ENCODE measurements at regions not wholly inside any gene's neighbourhood (a gene's known extent, or its start where the extent isn't known, plus 50 kb on each side); places are given as distances from the start of the nearest gene placed in this dataset.

- no peak for DNase-seq
These were observed 64.8 kb upstream of the CLSTN2 start for GRCh38 chr3:139870000-139870675.

- DNase-seq: no peak
These were observed 66.2 kb upstream of the CLSTN2 start for GRCh38 chr3:139868773-139869172.

GRCh38 chr3:139848660-139849059 lies 86.3 kb upstream of the CLSTN2 start:
- no peak for DNase-seq

- no peak for DNase-seq
These were observed 88.3 kb upstream of the CLSTN2 start for GRCh38 chr3:139846729-139847128.

GRCh38 chr3:139839659-139840058 lies 95.3 kb upstream of the CLSTN2 start:
- no peak for DNase-seq

GRCh38 chr3:139839014-139839413 lies 96.0 kb upstream of the CLSTN2 start:
- DNase-seq: no peak

- no peak for DNase-seq
These were observed 96.6 kb upstream of the CLSTN2 start for GRCh38 chr3:139838269-139838957.

GRCh38 chr3:139836698-139837464 lies 98.1 kb upstream of the CLSTN2 start:
- no peak for DNase-seq

GRCh38 chr3:139835830-139836683 lies 98.9 kb upstream of the CLSTN2 start:
- peak; percentile 43 for DNase-seq

- no peak for DNase-seq
These were observed 102.0 kb upstream of the CLSTN2 start for GRCh38 chr3:139832998-139833397.

- peak; percentile 46 for DNase-seq
These were observed 104.2 kb upstream of the CLSTN2 start for GRCh38 chr3:139830817-139831216.

GRCh38 chr3:139827833-139828232 lies 107.2 kb upstream of the CLSTN2 start:
- peak; percentile 46 for DNase-seq

- DNase-seq: no peak
These were observed 110.1 kb upstream of the CLSTN2 start for GRCh38 chr3:139824864-139825263.

- DNase-seq: no peak
These were observed 120.3 kb upstream of the CLSTN2 start for GRCh38 chr3:139814646-139815045.

- DNase-seq: no peak
These were observed 123.7 kb upstream of the CLSTN2 start for GRCh38 chr3:139811331-139811730.

GRCh38 chr3:139808201-139808600 lies 126.8 kb upstream of the CLSTN2 start:
- DNase-seq: no peak

- DNase-seq: no peak
These were observed 125.5 kb upstream of the NMNAT3 start for GRCh38 chr3:139803294-139803693.

- DNase-seq: no peak
These were observed 120.1 kb upstream of the NMNAT3 start for GRCh38 chr3:139797724-139798343.

- DNase-seq: no peak
These were observed 116.9 kb upstream of the NMNAT3 start for GRCh38 chr3:139794469-139795265.

GRCh38 chr3:139793408-139793807 lies 115.6 kb upstream of the NMNAT3 start:
- DNase-seq: no peak

GRCh38 chr3:139780593-139780992 lies 102.8 kb upstream of the NMNAT3 start:
- DNase-seq: no peak

All from occipital lobe (tissue), 1 donor.